HepG2 (cell line): ENCODE measurements at regions not wholly inside any gene's neighbourhood (a gene's known extent, or its start where the extent isn't known, plus 50 kb on each side); places are given as distances from the start of the nearest gene placed in this dataset.

Source experiments
- ASH2L ChIP-seq: fragments of 300-600, 200-600 bp; sonication (generic); IDR thresholded peaks from 2 replicates; pipeline ENCODE4 v1.7.0; 2017; ENCODE audit warnings: low read depth, mild to moderate bottlenecking, moderate library complexity, mixed read lengths, low read length; ENCODE audit not compliant: insufficient read length
- CREB1 ChIP-seq, 2 experiments: fragments of 450-650 bp in 1 of 2; IDR thresholded peaks; 2 replicates each; pipeline ENCODE4 v1.6.1; 2016 to 2017; ENCODE audit warnings: control low read depth in 1 of 2, mild to moderate bottlenecking in 1 of 2, missing compliant biosample characterization in 1 of 2, missing genetic modification characterization in 1 of 2
- CTCF ChIP-seq: sonication (generic); formaldehyde crosslinking; IDR thresholded peaks from 2 replicates; pipeline ENCODE4 v1.5.0; 2020; ENCODE audit warnings: mild to moderate bottlenecking, missing genetic modification reagents, moderate library complexity
- E2F5 ChIP-seq: sonication (generic); formaldehyde crosslinking; conservative IDR thresholded peaks from 2 replicates; pipeline ENCODE4 v1.4.0; 2020; ENCODE audit warnings: missing genetic modification reagents
- POLR2A ChIP-seq, 2 experiments: IDR thresholded peaks; 2 replicates each; pipeline ENCODE4 v1.6.1; 2011; ENCODE audit warnings: low read depth in 2 of 2, low read length in 2 of 2, mild to moderate bottlenecking in 1 of 2, moderate library complexity in 1 of 2; ENCODE audit not compliant: insufficient read depth in 1 of 2
- ZC3H13 ChIP-seq: sonication (generic); formaldehyde crosslinking; IDR thresholded peaks from 2 replicates; pipeline ENCODE4 v1.8.1; 2023; ENCODE audit warnings: mild to moderate bottlenecking, missing genetic modification reagents, moderate library complexity
- ZNF335 ChIP-seq: sonication (generic); formaldehyde crosslinking; IDR thresholded peaks from 2 replicates; pipeline ENCODE4 v1.4.0; 2020; ENCODE audit warnings: missing genetic modification reagents
- ZNF740 ChIP-seq: sonication (generic); formaldehyde crosslinking; IDR thresholded peaks from 2 replicates; pipeline ENCODE4 v1.4.0; 2020; ENCODE audit warnings: missing genetic modification reagents
- TF ChIP-seq, protein P1 (sequence below): sonication (generic); formaldehyde crosslinking; conservative IDR thresholded peaks from 2 replicates; pipeline ENCODE4 v1.4.0; 2020; ENCODE audit warnings: mild to moderate bottlenecking, missing genetic modification reagents, moderate library complexity

GRCh38 chr4:112778520-112778919, 141.6 kb downstream of the LARP7 start:
- TF ChIP-seq POLR2A (IDR thresholded peaks at IDR 0.05; ENCODE audit: insufficient read depth in 1 of 2, low read depth in 2 of 2, low read length in 2 of 2), result no peak
- TF ChIP-seq, protein P1, sequence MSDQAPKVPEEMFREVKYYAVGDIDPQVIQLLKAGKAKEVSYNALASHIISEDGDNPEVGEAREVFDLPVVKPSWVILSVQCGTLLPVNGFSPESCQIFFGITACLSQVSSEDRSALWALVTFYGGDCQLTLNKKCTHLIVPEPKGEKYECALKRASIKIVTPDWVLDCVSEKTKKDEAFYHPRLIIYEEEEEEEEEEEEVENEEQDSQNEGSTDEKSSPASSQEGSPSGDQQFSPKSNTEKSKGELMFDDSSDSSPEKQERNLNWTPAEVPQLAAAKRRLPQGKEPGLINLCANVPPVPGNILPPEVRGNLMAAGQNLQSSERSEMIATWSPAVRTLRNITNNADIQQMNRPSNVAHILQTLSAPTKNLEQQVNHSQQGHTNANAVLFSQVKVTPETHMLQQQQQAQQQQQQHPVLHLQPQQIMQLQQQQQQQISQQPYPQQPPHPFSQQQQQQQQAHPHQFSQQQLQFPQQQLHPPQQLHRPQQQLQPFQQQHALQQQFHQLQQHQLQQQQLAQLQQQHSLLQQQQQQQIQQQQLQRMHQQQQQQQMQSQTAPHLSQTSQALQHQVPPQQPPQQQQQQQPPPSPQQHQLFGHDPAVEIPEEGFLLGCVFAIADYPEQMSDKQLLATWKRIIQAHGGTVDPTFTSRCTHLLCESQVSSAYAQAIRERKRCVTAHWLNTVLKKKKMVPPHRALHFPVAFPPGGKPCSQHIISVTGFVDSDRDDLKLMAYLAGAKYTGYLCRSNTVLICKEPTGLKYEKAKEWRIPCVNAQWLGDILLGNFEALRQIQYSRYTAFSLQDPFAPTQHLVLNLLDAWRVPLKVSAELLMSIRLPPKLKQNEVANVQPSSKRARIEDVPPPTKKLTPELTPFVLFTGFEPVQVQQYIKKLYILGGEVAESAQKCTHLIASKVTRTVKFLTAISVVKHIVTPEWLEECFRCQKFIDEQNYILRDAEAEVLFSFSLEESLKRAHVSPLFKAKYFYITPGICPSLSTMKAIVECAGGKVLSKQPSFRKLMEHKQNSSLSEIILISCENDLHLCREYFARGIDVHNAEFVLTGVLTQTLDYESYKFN (CRISPR knock-in tag), result no peak
- TF ChIP-seq CTCF (CRISPR knock-in tag), result no peak
- TF ChIP-seq ASH2L, result no peak
- TF ChIP-seq ZC3H13 (CRISPR knock-in tag), result no peak
- TF ChIP-seq CREB1 (IDR thresholded peaks at IDR 0.05), result no peak
- TF ChIP-seq CREB1 (CRISPR knock-in tag; IDR thresholded peaks at IDR 0.05), result no peak
- no peak for TF ChIP-seq E2F5 (CRISPR knock-in tag)
- no peak for TF ChIP-seq ZNF335 (CRISPR knock-in tag)
- TF ChIP-seq ZNF740, result no peak
